H9 (cell line): ENCODE measurements at regions not wholly inside any gene's neighbourhood (a gene's known extent, or its start where the extent isn't known, plus 50 kb on each side); places are given as distances from the start of the nearest gene placed in this dataset.
A peak's percentile ranks its signal among the peaks of the same experiment; 100 is the strongest.

Experiments used
- DNase-seq: peaks from one replicate; pipeline ENCODE4 v3.0.0-alpha.2; 2017
- H2AFZ ChIP-seq: one replicate; pipeline ENCODE4 v1.6.1; 2013; ENCODE audit warnings: mild to moderate bottlenecking, low read length, control low read depth, moderate library complexity
- H2AK5ac ChIP-seq: 2 replicates; pipeline ENCODE4 v1.6.1; 2013; ENCODE audit warnings: low read length, control low read depth, mixed read lengths; ENCODE audit not compliant: insufficient read length
- H2BK120ac ChIP-seq: one replicate; pipeline ENCODE4 v1.6.1; 2013; ENCODE audit warnings: low read depth, mild to moderate bottlenecking, low read length, control low read depth, inconsistent platforms; ENCODE audit not compliant: poor library complexity, severe bottlenecking
- H2BK12ac ChIP-seq: 2 replicates; pipeline ENCODE4 v1.6.1; 2013; ENCODE audit warnings: low read length, control low read depth, mixed read lengths, low read depth; ENCODE audit not compliant: insufficient read length
- H2BK15ac ChIP-seq: 2 replicates; pipeline ENCODE4 v1.6.1; 2013; ENCODE audit warnings: low read depth, low read length, control low read depth
- H2BK20ac ChIP-seq: one replicate; pipeline ENCODE4 v1.6.1; 2013; ENCODE audit warnings: low read depth, mild to moderate bottlenecking, low read length, control low read depth, inconsistent platforms; ENCODE audit not compliant: poor library complexity, severe bottlenecking
- H2BK5ac ChIP-seq: 2 replicates; pipeline ENCODE4 v1.6.1; 2013; ENCODE audit warnings: low read length, control low read depth, mixed read lengths; ENCODE audit not compliant: insufficient read length
- H3K14ac ChIP-seq: 2 replicates; pipeline ENCODE4 v1.6.1; 2013; ENCODE audit warnings: low read length, control low read depth; ENCODE audit not compliant: insufficient read depth
- H3K18ac ChIP-seq: 2 replicates; pipeline ENCODE4 v1.6.1; 2013; ENCODE audit warnings: low read depth, mild to moderate bottlenecking, mixed read lengths, low read length, control low read depth; ENCODE audit not compliant: insufficient read length
- H3K23ac ChIP-seq: 2 replicates; pipeline ENCODE4 v1.6.1; 2013; ENCODE audit warnings: low read length, control low read depth, mixed read lengths, low read depth; ENCODE audit not compliant: insufficient read length
- H3K23me2 ChIP-seq: 2 replicates; pipeline ENCODE4 v1.6.1; 2013; ENCODE audit warnings: low read depth, mild to moderate bottlenecking, mixed read lengths, low read length, control low read depth; ENCODE audit not compliant: insufficient read length, poor library complexity, severe bottlenecking
- H3K27ac ChIP-seq: 2 replicates; pipeline ENCODE4 v1.5.1; 2013; ENCODE audit warnings: low read length, control low read depth, mixed read lengths, low read depth; ENCODE audit not compliant: insufficient read length
- H3K27me3 ChIP-seq: 2 replicates; pipeline ENCODE4 v1.6.1; 2013; ENCODE audit warnings: low read length, control low read depth, inconsistent platforms; ENCODE audit not compliant: insufficient read depth
- H3K4ac ChIP-seq: 2 replicates; pipeline ENCODE4 v1.6.1; 2013; ENCODE audit warnings: low read depth, mild to moderate bottlenecking, control low read depth, inconsistent platforms, low read length, moderate library complexity
- H3K4me1 ChIP-seq: 2 replicates; pipeline ENCODE4 v1.6.1; 2013; ENCODE audit warnings: low read length, control low read depth, inconsistent platforms; ENCODE audit not compliant: insufficient read depth
- H3K4me2 ChIP-seq: 2 replicates; pipeline ENCODE4 v1.6.1; 2013; ENCODE audit warnings: low read length, control low read depth, mixed read lengths; ENCODE audit not compliant: insufficient read length, insufficient read depth
- H3K56ac ChIP-seq: 2 replicates; pipeline ENCODE4 v1.6.1; 2013; ENCODE audit warnings: low read depth, mild to moderate bottlenecking, mixed read lengths, low read length, control low read depth; ENCODE audit not compliant: insufficient read length
- H3K79me1 ChIP-seq: 2 replicates; pipeline ENCODE4 v1.6.1; 2013; ENCODE audit warnings: low read depth, mild to moderate bottlenecking, moderate library complexity, low read length, control low read depth, inconsistent platforms; ENCODE audit not compliant: insufficient read depth, poor library complexity, severe bottlenecking
- H3K79me2 ChIP-seq: 2 replicates; pipeline ENCODE4 v1.6.1; 2013; ENCODE audit warnings: low read length, control low read depth, inconsistent platforms; ENCODE audit not compliant: insufficient read depth
- H3K9ac ChIP-seq: 2 replicates; pipeline ENCODE4 v1.6.1; 2013; ENCODE audit warnings: low read length, control low read depth, mixed read lengths; ENCODE audit not compliant: insufficient read length; ENCODE audit errors: extremely low read depth
- H3K9me3 ChIP-seq: one replicate; pipeline ENCODE4 v1.6.1; 2013; ENCODE audit warnings: low read depth, low read length, inconsistent platforms; ENCODE audit not compliant: control insufficient read depth
- H3T11ph ChIP-seq: one replicate; pipeline ENCODE4 v1.6.1; 2013; ENCODE audit warnings: mild to moderate bottlenecking, low read length, control low read depth, inconsistent platforms
- H4K20me1 ChIP-seq: one replicate; pipeline ENCODE4 v1.6.1; 2013; ENCODE audit not compliant: control insufficient read depth, insufficient read length, insufficient read depth
- H4K5ac ChIP-seq: 2 replicates; pipeline ENCODE4 v1.6.1; 2013; ENCODE audit warnings: low read depth, mild to moderate bottlenecking, mixed read lengths, low read length, control low read depth; ENCODE audit not compliant: insufficient read length
- H4K8ac ChIP-seq: replicated peaks from 2 replicates; pipeline ENCODE4 v1.6.1; 2013; ENCODE audit warnings: low read length, control low read depth, mixed read lengths, low read depth; ENCODE audit not compliant: insufficient read length
- H4K91ac ChIP-seq: 2 replicates; pipeline ENCODE4 v1.6.1; 2013; ENCODE audit warnings: low read depth, mild to moderate bottlenecking, moderate library complexity, mixed read lengths, low read length, control low read depth; ENCODE audit not compliant: insufficient read length
- H3K27ac Mint-ChIP-seq, 3 experiments: 2 replicates in 2 of 3; 3 replicates in 1 of 3; pipeline ENCODE4 v1.8.0; 2020 to 2021; ENCODE audit warnings: mixed read lengths in 3 of 3, mild to moderate bottlenecking in 1 of 3, moderate library complexity in 1 of 3
- H3K27me3 Mint-ChIP-seq: 2 replicates; pipeline ENCODE4 v1.8.0; 2021; ENCODE audit warnings: low read depth, mild to moderate bottlenecking, moderate library complexity, mixed read lengths
- H3K36me3 Mint-ChIP-seq, 3 experiments: 2 replicates in 2 of 3; 3 replicates in 1 of 3; pipeline ENCODE4 v1.8.0; 2020 to 2021; ENCODE audit warnings: low read depth in 3 of 3, mixed read lengths in 3 of 3; ENCODE audit not compliant: insufficient read depth in 1 of 3
- H3K4me1 Mint-ChIP-seq, 2 experiments: 2 replicates each; pipeline ENCODE4 v1.8.0; 2020; ENCODE audit warnings: mixed read lengths in 2 of 2
- H3K4me3 Mint-ChIP-seq, 2 experiments: 2 replicates in 1 of 2; 3 replicates in 1 of 2; pipeline ENCODE4 v1.8.0; 2020 to 2021; ENCODE audit warnings: mild to moderate bottlenecking in 2 of 2, mixed read lengths in 2 of 2, moderate library complexity in 1 of 2
- H3K9me3 Mint-ChIP-seq, 2 experiments: 2 replicates in 1 of 2; 3 replicates in 1 of 2; pipeline ENCODE4 v1.8.0; 2020; ENCODE audit warnings: mild to moderate bottlenecking in 2 of 2, mixed read lengths in 2 of 2, moderate library complexity in 1 of 2
- WGBS: extraction: QIAGEN DNeasy Blood & Tissue Kit; methylation state at CpG from one replicate; pipeline ENCODE4 v1.1.7; 2013; ENCODE audit warnings: missing lambda C conversion rate, low lambda C conversion rate, mixed read lengths; ENCODE audit not compliant: insufficient read length; ENCODE audit errors: extremely low coverage; 5-methylcytosine and 5-hydroxymethylcytosine counted together
- TF ChIP-seq, protein P1 (sequence below): fragments of 200-600 bp; sonication (generic); conservative IDR thresholded peaks from 3 replicates; pipeline ENCODE4 v1.8.0; 2021; ENCODE audit warnings: antibody characterized with exemption, mild to moderate bottlenecking

DNA sequence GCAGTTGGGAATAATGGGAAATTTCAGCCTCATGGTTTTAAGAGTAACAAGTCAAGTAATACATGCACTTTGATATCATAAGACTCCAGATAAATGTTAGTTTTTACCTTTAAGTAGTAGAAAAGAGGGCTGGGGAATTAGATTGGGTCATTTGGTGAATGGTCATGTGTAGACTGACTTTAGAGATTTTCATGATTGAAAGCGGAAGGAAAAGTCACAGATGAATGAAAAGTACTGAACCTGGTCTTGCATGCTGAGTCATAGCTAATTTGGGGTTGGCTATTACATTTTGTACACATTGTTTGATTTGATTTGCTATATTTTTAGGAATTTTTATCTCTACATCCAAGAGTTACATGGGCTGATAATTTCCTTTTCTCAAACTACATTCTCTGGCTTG, 539.4 kb upstream of the SPHKAP start:
- Histone ChIP-seq H2BK20ac (no peak overlapping the region), H4K5ac (no peak overlapping the region), H3K27me3 (no peaks in the 10 kb centered on the region), H3K14ac (no peak overlapping the region), H3K27ac (no peak overlapping the region), H4K8ac (no peak overlapping the region), H3K9ac (no peak overlapping the region), H3K4ac (no peak overlapping the region), H3K23ac (no peak overlapping the region), H3K4me1 (no peaks in the 10 kb centered on the region), H2BK120ac (no peak overlapping the region), H3T11ph (no peak overlapping the region), H3K79me2 (no peaks in the 10 kb centered on the region), H2AK5ac (no peak overlapping the region), H2AFZ (no peak overlapping the region), H2BK12ac (no peak overlapping the region), H2BK15ac (no peak overlapping the region), H3K79me1 (no peaks in the 10 kb centered on the region), H3K56ac (no peak overlapping the region), H3K23me2 (no peaks in the 10 kb centered on the region), H3K18ac (no peak overlapping the region), H2BK5ac (no peak overlapping the region), H4K20me1 (no peaks in the 10 kb centered on the region), H3K4me2 (no peak overlapping the region), H4K91ac (no peak overlapping the region), H3K9me3 (no peaks in the 10 kb centered on the region)
- no peak for DNase-seq
- WGBS, result no CpG with 5 or more reads among the region's 1 CpG
- H3K9me3 Mint-ChIP-seq, result no peaks in the 10 kb centered on the region
- peak overlapping the region in 1 of 3 experiments; percentile 44; a peak in 2 of 7 replicates for H3K27ac Mint-ChIP-seq
- H3K4me3 Mint-ChIP-seq, result no peak overlapping the region
- TF ChIP-seq, protein P1, sequence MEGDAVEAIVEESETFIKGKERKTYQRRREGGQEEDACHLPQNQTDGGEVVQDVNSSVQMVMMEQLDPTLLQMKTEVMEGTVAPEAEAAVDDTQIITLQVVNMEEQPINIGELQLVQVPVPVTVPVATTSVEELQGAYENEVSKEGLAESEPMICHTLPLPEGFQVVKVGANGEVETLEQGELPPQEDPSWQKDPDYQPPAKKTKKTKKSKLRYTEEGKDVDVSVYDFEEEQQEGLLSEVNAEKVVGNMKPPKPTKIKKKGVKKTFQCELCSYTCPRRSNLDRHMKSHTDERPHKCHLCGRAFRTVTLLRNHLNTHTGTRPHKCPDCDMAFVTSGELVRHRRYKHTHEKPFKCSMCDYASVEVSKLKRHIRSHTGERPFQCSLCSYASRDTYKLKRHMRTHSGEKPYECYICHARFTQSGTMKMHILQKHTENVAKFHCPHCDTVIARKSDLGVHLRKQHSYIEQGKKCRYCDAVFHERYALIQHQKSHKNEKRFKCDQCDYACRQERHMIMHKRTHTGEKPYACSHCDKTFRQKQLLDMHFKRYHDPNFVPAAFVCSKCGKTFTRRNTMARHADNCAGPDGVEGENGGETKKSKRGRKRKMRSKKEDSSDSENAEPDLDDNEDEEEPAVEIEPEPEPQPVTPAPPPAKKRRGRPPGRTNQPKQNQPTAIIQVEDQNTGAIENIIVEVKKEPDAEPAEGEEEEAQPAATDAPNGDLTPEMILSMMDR, result no peak
- no peaks in the 10 kb centered on the region for H3K36me3 Mint-ChIP-seq
- H3K4me1 Mint-ChIP-seq, result no peaks in the 10 kb centered on the region
- no peaks in the 10 kb centered on the region for H3K27me3 Mint-ChIP-seq
